GM21717 (cell line): ENCODE measurements at regions not wholly inside any gene's neighbourhood (a gene's known extent, or its start where the extent isn't known, plus 50 kb on each side); places are given as distances from the start of the nearest gene placed in this dataset.
A peak's percentile ranks its signal among the peaks of the same experiment; 100 is the strongest.

Experiments used
- ATAC-seq: cut with Tn5 transposase; IDR thresholded peaks from one replicate; pipeline ENCODE4 v1.9.1; 2021; ENCODE audit warnings: mild to moderate bottlenecking, moderate library complexity; ENCODE audit not compliant: unreplicated experiment

DNA sequence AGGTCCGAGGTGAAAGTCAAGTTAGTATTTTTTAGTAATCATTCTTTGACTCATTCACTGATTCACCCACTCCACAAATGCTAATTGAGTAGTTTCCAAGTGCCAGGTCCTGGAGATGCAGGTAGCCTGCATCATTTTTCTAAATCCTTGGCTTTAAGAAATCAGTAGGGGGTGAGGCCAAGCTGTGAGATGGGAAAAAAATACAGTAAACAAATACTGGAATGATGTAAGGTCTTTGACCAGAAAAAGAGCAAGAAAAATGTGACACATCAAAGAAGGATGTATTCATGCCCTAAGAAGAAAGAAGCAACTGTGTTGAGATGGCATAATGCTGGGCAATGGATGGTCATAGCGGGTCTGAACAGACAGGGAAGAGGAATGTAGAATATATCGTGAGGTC, 1386.6 kb downstream of the PCDH7 start:
- no peak for ATAC-seq

DNA sequence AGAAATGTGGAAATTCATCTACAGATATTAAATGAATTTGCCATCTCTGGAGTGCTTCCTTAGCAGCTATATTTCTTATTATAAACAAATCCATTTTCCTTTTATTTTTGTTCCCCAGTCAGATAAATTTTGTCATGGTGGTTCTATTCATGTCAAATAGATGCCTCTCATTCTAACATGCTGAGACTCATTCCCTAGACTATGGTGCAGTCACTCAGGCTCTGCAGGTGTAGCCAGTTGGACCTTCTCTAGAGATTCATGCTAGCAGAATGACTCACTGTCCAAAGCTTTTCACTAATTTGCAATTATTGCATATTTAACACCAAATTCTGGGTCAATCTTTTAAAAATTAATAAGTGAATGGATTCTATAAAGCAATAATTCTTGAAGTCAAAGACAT, 1392.7 kb downstream of the PCDH7 start:
- no peak for ATAC-seq

GRCh38 chr4:32117693-32118092, 1397.5 kb downstream of the PCDH7 start:
- no peak for ATAC-seq

GRCh38 chr4:32119907-32120306, 1399.7 kb downstream of the PCDH7 start:
- no peak for ATAC-seq

DNA sequence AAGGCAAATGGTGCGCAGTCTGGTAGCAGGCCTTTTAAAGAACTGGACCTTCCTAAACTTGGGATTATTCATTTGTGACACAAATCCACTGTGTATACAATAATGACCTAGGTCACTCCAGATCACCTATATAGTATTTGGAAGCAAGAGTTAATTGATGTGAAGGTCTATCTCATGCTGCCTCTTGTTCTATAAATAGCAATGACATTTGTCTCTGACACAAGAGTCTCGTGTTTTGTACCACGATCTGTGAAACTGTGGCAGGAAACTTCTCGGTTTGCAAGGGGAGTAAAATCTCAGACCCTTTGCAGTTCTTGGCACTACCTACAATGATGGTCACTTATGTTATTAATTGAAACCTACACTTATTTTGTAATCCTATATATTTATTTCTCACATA, 1408.4 kb downstream of the PCDH7 start:
- no peak for ATAC-seq

- no peak for ATAC-seq
These were observed 1409.8 kb downstream of the PCDH7 start for GRCh38 chr4:32129967-32130366.

GRCh38 chr4:32133141-32133540, 1413.0 kb downstream of the PCDH7 start:
- no peak for ATAC-seq

DNA sequence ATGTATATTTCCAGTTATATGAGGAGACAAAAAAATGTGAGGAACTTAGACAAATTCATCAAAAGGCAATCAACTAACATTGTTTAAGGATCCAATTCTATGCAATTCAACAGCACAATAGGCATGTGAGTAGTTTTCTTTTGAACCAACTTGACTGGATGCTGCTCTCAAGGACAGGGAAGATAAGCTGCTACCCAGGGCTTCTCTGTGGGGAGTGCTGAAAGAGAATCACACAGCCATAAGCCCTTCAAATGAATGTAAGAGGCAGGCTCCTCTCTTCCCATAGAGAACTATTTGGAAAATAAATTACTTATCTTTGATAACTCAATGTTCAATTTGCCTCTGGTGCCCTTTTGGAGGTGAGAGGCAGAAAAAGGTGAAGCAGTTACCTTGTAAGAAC, 1413.6 kb downstream of the PCDH7 start:
- ATAC-seq, result no peak

DNA sequence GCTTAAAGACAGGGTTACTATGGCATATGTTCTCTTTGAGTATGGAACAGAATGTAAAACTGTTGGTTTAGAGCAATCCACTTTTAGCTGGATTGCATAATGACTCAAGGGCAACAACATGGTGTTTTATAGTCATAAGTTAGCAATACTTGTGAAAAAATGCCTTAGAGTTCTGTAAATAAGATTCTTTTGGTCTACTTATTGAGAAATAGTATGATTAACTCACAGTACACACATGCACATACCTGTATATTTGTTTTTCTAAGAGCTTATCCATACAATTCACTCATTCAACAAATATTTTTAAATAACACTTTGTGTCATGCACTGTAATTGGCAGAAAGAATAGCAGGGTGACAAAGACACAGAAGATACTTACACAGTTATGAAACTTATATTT, 1415.5 kb downstream of the PCDH7 start:
- ATAC-seq, result no peak

DNA sequence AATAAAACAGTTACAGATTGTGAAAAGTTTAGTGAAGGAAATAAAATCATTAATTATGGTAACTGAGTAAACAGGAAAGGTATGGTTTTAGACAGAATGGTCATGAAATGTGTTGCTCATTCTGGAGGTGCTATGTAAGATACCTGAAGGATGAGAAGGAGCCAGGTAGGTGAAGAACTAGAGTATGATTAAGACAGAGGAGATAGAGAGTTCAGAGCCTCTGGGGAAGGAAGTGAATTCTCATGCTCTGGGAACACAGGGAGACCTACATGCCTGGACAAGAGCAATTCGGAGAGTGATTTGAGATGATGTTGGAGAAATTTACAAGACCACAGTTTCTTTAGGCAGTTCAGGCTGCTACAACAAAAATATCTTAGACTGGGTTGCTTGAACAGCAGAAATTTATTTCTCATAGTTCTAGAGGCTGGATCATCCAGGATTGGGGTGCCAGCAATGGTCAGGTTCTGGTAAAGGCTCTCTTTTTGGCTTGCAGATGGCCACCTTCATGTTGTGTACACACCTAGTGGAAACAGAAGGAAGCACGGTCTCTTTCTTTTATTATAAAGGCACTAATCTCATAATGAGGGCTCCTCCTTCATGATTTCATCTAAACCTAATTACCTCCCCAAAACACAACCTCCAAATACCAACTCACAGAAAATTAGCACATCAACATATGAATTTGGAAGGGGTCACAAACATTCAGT, 1416.1 kb downstream of the PCDH7 start:
- no peak for ATAC-seq

DNA sequence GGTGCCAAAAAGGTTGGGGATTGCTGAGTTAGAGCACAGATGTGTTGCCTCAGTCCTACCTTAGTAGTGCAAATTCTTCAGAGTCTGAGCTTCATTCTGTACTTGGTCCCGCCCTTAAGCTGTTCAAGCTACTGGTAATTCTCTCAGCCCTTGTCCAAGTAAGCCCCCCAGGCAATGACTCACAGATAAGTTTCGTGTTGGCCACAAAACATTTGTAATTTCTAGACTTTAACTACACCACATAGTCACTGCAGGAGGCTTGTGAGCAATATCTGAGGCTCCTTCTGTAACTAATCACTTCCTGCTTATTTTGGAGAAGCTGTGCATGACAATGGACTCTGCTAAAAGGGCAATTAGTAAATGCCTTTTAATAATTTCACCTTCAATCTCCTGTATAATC, 1420.5 kb downstream of the PCDH7 start:
- peak; percentile 74 for ATAC-seq

GRCh38 chr4:32142075-32142474, 1421.9 kb downstream of the PCDH7 start:
- ATAC-seq, result no peak

DNA sequence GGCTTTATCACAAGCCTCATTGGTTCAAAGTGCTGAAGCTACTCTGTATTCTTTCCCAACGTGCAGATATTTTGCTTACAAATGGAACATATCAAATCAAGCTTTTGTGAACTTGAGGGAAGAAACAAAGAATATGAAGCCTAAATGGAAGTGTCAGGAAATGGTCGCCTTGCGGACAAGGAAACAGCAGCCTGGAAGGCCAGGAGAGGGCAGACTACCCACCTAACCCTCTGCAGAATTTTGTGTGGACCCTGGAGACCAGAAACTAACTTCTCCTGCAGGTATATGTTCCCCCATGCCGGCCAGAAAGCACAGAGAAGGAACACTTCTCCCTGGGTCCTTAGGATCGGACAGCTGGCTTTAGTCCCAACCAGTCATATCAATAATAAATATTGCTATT, 1425.8 kb downstream of the PCDH7 start:
- ATAC-seq, result no peak

DNA sequence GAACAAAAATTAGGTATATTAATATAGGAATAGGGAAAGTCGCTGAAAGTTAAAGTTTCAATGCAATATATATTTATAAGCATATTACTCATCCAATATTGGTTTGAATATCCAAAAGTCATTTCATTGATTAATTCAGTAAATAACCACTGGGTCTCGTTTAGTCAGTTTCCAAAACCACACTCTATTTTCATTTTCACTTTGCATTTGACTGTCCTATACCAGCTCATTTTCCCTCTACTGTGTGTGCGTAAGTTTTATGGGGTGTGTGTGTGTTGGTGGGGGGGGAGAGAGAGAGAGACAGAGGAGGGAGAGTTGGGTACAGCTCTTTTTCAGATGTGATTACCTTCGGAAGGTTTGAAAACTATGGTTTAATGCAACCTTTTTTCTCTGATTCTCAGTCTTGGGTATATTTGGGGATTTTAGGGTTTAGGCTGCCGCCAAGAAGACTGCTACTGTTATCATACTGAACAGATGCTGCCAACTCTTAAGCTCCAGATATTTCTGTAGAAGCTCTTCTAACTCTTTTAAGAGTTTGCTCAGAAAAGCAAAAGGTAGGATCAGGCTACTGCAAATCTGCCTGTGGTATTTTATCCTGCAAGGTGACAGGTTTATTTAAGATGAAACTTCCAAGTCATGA, 1427.4 kb downstream of the PCDH7 start:
- no peak for ATAC-seq

DNA sequence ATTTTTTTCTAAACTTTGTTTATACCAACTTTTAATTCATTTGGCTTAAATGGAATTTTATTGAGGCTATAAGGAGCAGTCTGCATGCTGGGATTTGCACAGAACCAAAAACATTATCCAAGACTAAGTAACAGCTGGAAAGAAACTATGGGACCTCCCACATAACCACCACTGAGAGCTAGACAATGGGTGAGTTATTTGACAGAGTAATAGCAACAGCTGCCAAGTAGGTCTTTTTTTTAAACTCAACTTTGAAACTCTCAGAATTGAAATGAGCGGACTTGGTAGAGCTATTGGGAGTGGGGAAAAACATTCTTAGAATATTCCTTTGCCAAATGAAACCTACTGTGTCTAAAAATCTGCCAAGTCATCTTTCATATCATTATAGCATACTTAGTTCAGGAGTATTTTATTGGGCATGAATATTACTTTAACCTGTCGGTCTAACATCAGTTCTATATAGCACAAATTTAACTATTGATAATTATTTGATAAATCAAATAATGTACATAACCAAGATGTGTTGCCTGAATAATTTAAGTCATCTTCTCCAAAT, 1428.0 kb downstream of the PCDH7 start:
- no peak for ATAC-seq

GRCh38 chr4:32158961-32159360, 1438.8 kb downstream of the PCDH7 start:
- no peak for ATAC-seq

DNA sequence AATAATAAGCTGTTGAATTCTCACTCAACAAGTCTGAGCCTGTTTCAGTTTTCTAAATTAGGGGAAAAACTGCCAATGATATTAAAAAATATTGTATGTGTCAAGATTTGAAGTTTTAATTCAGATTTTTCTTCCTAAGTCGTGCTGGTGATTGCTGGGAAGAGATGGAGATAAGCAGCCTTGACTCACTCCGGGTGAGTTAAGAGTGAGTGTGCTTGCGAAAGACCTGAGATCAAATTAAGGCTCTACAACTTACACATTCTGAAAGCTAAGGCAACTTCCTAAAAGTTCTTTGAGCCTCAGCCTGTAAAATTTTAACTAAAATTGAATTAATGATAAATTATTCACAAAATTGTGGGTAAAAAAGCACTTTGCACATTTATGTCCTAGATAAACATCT, 1441.2 kb downstream of the PCDH7 start:
- ATAC-seq, result no peak

DNA sequence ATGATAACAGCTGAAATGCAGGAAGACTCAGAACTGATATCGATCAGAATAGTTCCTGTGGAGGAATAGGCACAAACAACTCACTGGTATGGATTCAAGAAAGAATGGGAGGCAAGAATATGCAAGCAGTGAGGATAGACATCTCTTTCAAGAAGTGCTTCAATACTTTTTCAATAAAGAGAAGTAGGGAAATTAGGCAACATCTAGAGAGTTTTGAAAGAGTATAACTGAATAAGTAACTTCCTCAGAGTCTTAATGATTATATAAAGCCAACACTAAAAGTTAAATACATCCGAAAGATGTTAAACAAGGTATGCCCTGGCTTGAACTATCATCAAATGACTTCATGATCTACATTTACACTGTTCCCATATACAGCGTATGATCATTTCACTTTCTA, 1443.0 kb downstream of the PCDH7 start:
- no peak for ATAC-seq

DNA sequence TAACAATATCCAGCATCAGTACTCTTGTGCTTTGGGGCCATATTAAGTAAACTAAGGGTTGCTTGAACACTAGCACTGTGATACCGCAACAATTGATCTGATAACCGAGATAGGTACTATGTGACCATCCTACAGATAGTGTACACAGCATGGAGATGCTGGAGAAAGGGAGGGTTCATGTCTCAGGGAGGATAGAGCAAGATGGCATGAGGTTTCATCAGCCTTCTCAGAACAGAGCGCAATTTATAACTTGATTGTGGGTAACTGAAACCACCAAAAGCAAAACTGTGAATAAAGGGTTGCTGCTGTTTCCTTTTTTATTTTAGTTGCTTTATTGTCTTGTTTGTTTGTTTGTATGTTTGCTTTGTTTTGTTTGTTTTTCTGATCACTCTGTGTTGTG, 1449.7 kb downstream of the PCDH7 start:
- no peak for ATAC-seq

DNA sequence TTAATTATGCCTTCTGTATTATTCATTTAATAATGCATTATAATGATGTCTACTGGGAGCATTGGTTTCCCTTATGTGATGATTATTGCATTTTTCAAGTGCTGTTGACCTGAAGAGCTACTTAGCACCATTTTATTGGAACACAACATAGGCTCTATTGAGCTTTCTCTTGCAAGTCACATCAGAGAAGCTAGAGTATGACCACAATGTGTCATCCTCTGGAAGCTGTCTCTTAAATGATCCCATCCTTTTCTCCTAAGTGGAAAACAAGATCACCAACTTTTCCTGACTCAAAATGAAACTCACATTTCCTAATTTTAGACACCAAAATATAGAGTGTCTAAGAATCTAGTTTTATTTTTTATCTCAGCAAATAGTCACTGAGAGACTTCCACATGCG, 1451.9 kb downstream of the PCDH7 start:
- no peak for ATAC-seq

DNA sequence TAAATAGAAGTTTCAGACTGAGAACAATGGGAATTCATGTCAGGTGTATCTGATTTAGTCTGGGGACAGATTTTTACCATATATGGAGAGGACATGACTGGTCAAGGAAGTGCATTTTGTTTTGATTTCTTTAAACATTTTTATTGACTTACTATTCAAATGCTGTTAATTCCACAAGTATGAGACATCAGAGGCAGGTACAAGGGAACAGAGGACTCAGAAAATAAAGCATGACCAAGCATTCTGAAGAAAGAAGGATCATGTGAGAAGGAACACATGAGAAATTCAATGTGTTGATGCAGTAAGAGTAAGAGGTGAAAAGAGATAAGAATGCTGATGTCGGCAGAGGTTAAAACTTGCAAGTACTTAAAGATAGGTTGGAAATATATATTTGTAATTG, 1452.6 kb downstream of the PCDH7 start:
- no peak for ATAC-seq

DNA sequence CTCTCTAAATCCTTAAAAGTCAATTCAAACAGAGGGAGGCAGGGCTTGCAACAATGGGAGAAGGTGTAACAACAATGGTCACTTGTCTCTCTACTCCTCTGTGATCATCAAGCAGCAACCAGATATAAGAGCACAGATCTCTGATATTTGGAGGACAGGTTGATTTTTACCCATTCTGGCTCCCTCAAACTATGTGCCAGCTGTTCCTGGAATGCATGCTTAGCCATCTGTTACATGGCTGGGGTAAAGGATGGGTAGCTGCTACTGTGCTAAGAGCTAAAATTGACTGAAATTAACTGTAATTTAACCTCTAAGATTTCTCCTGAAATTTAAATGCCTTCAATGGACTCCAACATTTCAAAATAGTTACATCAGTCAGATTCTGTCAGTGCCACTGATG, 1459.9 kb downstream of the PCDH7 start:
- ATAC-seq, result no peak

DNA sequence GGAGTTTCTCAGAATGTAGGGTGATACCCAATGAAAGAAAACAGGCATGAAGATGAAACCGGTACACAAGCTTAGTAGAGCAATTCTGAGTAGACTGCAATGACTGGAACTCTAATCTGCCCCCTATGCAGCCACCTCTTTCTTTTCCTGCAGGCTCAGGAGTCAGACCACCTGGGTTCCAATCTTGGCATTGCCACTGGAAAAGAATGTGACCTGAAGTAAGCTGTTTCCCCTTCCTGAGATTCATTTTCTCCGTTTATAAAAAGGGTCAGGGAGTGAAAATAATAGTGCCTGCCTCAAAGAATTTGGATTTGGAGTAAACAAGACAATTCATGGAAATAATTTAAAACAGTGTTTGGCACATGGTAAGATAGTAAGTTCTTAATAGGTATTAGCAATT, 1464.0 kb downstream of the PCDH7 start:
- no peak for ATAC-seq
